ENCODE measurements at regions not wholly inside any gene's neighbourhood (a gene's known extent, or its start where the extent isn't known, plus 50 kb on each side); places are given as distances from the start of the nearest gene placed in this dataset.

- Histone ChIP-seq H3K27ac (ENCODE audit: low read length) (no peak overlapping the region), H2AFZ (ENCODE audit: low read length) (no peak overlapping the region), H3K36me3 (replicated peaks; ENCODE audit: insufficient read depth, low read length) (no peaks in the 10 kb centered on the region), H3K4me1 (ENCODE audit: low read length) (no peaks in the 10 kb centered on the region), H3K9me2 (replicated peaks; ENCODE audit: insufficient read depth, low read length) (no peaks in the 10 kb centered on the region), H3K4me3 (ENCODE audit: low read length) (no peak overlapping the region), H3K4me2 (ENCODE audit: low read depth, low read length) (no peak overlapping the region), H3K9me3 (replicated peaks; ENCODE audit: insufficient read depth, low read length) (no peaks in the 10 kb centered on the region), H3F3A (ENCODE audit: insufficient read depth, low read length) (no peaks in the 10 kb centered on the region), H4K20me1 (ENCODE audit: insufficient read depth, low read length) (no peaks in the 10 kb centered on the region), H3K27me3 (replicated peaks; ENCODE audit: insufficient read depth, low read length) (no peaks in the 10 kb centered on the region), H3K79me2 (ENCODE audit: low read length) (no peaks in the 10 kb centered on the region), H3K9ac (ENCODE audit: low read length) (no peak overlapping the region)
- TF ChIP-seq EZH2phosphoT487 (IDR thresholded peaks at IDR 0.05; ENCODE audit: low read length) (no peak), EZH2 (optimal IDR thresholded peaks at IDR 0.05; ENCODE audit: low read depth, low read length) (no peak)
- TF ChIP-seq, protein P1, sequence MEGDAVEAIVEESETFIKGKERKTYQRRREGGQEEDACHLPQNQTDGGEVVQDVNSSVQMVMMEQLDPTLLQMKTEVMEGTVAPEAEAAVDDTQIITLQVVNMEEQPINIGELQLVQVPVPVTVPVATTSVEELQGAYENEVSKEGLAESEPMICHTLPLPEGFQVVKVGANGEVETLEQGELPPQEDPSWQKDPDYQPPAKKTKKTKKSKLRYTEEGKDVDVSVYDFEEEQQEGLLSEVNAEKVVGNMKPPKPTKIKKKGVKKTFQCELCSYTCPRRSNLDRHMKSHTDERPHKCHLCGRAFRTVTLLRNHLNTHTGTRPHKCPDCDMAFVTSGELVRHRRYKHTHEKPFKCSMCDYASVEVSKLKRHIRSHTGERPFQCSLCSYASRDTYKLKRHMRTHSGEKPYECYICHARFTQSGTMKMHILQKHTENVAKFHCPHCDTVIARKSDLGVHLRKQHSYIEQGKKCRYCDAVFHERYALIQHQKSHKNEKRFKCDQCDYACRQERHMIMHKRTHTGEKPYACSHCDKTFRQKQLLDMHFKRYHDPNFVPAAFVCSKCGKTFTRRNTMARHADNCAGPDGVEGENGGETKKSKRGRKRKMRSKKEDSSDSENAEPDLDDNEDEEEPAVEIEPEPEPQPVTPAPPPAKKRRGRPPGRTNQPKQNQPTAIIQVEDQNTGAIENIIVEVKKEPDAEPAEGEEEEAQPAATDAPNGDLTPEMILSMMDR (IDR thresholded peaks at IDR 0.05; ENCODE audit: low read length) = no peak
- DNase-seq = no peak
Observed at GRCh38 chr4:160238790-160239189, 1135.9 kb downstream of the RAPGEF2 start.

GRCh38 chr4:160247091-160247656, 1144.3 kb downstream of the RAPGEF2 start:
- Histone ChIP-seq H3K27ac (ENCODE audit: low read length) (no peak overlapping the region), H3K36me3 (replicated peaks; ENCODE audit: insufficient read depth, low read length) (no peaks in the 10 kb centered on the region), H3K79me2 (ENCODE audit: low read length) (no peaks in the 10 kb centered on the region), H3K4me1 (ENCODE audit: low read length) (no peaks in the 10 kb centered on the region), H3K9me3 (replicated peaks; ENCODE audit: insufficient read depth, low read length) (no peaks in the 10 kb centered on the region), H3K9me2 (replicated peaks; ENCODE audit: insufficient read depth, low read length) (no peaks in the 10 kb centered on the region), H4K20me1 (ENCODE audit: insufficient read depth, low read length) (no peaks in the 10 kb centered on the region), H3K4me3 (ENCODE audit: low read length) (no peak overlapping the region), H3F3A (ENCODE audit: insufficient read depth, low read length) (no peaks in the 10 kb centered on the region), H3K9ac (ENCODE audit: low read length) (no peak overlapping the region), H2AFZ (ENCODE audit: low read length) (no peak overlapping the region), H3K27me3 (replicated peaks; ENCODE audit: insufficient read depth, low read length) (no peaks in the 10 kb centered on the region), H3K4me2 (ENCODE audit: low read depth, low read length) (no peak overlapping the region)
- TF ChIP-seq EZH2 (optimal IDR thresholded peaks at IDR 0.05; ENCODE audit: low read depth, low read length) = no peak
- no peak for TF ChIP-seq EZH2phosphoT487 (IDR thresholded peaks at IDR 0.05; ENCODE audit: low read length)
- TF ChIP-seq, protein P1 (IDR thresholded peaks at IDR 0.05; ENCODE audit: low read length) = no peak
- no peak for DNase-seq

- H3K4me3 ChIP-seq (ENCODE audit: low read length) = no peak overlapping the region
Observed at GRCh38 chr4:160251522-160252170, 1148.8 kb downstream of the RAPGEF2 start.

More at GRCh38 chr4:160251522-160252170, 1148.8 kb downstream of the RAPGEF2 start:
- no peaks in the 10 kb centered on the region for H3K36me3 ChIP-seq (replicated peaks; ENCODE audit: insufficient read depth, low read length)
- no peak overlapping the region for H3K4me2 ChIP-seq (ENCODE audit: low read depth, low read length)
- H3K79me2 ChIP-seq (ENCODE audit: low read length) = no peaks in the 10 kb centered on the region
- TF ChIP-seq EZH2phosphoT487 (IDR thresholded peaks at IDR 0.05; ENCODE audit: low read length) (no peak), EZH2 (optimal IDR thresholded peaks at IDR 0.05; ENCODE audit: low read depth, low read length) (no peak)
- TF ChIP-seq, protein P1 (IDR thresholded peaks at IDR 0.05; ENCODE audit: low read length) = no peak
- H3F3A ChIP-seq (ENCODE audit: insufficient read depth, low read length) = no peaks in the 10 kb centered on the region
- no peaks in the 10 kb centered on the region for H3K9me2 ChIP-seq (replicated peaks; ENCODE audit: insufficient read depth, low read length)
- H3K27me3 ChIP-seq (replicated peaks; ENCODE audit: insufficient read depth, low read length) = no peaks in the 10 kb centered on the region
- no peak for DNase-seq
- no peaks in the 10 kb centered on the region for H3K4me1 ChIP-seq (ENCODE audit: low read length)
- H2AFZ ChIP-seq (ENCODE audit: low read length) = no peak overlapping the region
- H3K9me3 ChIP-seq (replicated peaks; ENCODE audit: insufficient read depth, low read length) = no peaks in the 10 kb centered on the region
- no peak overlapping the region for H3K27ac ChIP-seq (ENCODE audit: low read length)
- no peak overlapping the region for H3K9ac ChIP-seq (ENCODE audit: low read length)
- no peaks in the 10 kb centered on the region for H4K20me1 ChIP-seq (ENCODE audit: insufficient read depth, low read length)

Data from MM.1S (cell line).